Sciatic nerve (tissue), 2 donors: ENCODE measurements at regions not wholly inside any gene's neighbourhood (a gene's known extent, or its start where the extent isn't known, plus 50 kb on each side); places are given as distances from the start of the nearest gene placed in this dataset.

Experiments used
- ATAC-seq: fragments of 200-7000 bp; cut with Tn5 transposase; one replicate; pipeline ENCODE4 v1.9.1; 2020; ENCODE audit warnings: mild to moderate bottlenecking, moderate library complexity
- DNase-seq: peaks from one replicate; pipeline ENCODE4 v3.0.0-alpha.2; 2020; ENCODE audit warnings: low spot score
- intact Hi-C: fragments of 100-400 bp; cut with DNase I; formaldehyde crosslinking; loops from one replicate; pipeline ENCODE4 v1.14.2; 2022
- donor health status: DM: no; HTN: no; CAD: no.
- donor health status: DM: no; HTN: no; CAD: no.

DNA sequence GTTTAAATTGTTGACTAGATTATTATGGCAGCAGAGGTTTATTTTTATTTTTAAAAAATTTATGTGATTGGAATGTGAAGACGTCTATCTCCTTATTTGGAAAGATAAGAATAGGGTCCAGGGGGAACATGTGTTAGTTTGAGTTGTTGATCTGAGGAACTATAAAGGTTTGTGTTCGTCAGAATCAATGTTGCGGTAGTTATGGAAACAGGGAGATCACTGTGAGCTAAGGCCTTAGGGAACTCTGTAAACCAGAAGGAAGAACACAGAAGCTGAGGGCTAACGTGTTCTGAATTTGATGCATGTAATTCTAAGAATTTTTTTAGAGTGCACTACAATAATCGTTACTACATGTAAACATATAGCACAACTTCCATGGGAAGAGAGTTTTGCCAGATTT lies 168.5 kb upstream of the ZSWIM2 start:
- intact Hi-C loops = no loop called here
- peak; percentile 76 for ATAC-seq

GRCh38 chr2:187013058-187013457 lies 164.1 kb upstream of the ZSWIM2 start:
- no peak for DNase-seq
- no peak for ATAC-seq
- intact Hi-C loops = no loop called here

More for the DNA sequence above, 168.5 kb upstream of the ZSWIM2 start:
- no peak for DNase-seq

GRCh38 chr2:187011206-187011832 lies 162.3 kb upstream of the ZSWIM2 start:
- intact Hi-C loops = no loop called here
- ATAC-seq = no peak
- no peak for DNase-seq

DNA sequence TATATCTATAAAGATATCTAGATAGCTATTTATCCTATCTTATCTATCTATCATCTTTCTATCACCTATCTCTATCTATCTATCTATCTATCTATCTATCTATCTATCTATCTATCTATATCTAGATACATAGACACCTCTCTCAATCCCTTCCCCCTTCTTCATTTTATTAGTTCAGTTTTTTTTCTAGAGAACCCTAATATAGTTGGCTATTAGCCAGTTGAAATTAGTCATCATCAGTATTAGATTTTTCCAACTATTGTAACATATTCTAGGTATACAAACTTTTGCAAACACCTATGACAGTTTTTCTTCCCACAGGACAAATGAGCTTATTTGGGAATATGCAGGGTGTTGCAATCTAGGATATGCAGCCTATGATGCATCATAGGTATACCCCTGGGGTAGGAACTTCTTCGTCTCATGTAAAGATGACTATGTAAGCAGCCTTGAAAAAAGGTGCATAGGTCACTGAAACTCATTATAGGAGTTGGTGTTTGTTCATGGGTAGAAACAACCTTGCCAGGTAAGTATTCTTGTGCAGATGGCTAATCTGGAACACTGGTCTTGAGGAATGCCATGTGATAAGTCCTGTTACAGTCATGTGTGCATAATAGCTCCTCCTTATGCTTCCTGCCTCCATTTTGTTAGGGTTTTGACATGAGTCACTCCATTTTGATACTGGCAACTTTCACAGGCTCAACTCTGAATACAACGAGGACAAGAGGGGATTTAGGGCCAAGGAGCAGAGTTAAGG lies 160.7 kb upstream of the ZSWIM2 start:
- intact Hi-C loops = loop anchor here (1.0 kb wide), 1 partner anchor 32 kb away; no protein-coding TSS in a partner anchor
- no peak for ATAC-seq
- DNase-seq = no peak

GRCh38 chr2:187008111-187008510 lies 159.1 kb upstream of the ZSWIM2 start:
- peak; percentile 64 for ATAC-seq
- DNase-seq = no peak
- intact Hi-C loops = no loop called here

DNA sequence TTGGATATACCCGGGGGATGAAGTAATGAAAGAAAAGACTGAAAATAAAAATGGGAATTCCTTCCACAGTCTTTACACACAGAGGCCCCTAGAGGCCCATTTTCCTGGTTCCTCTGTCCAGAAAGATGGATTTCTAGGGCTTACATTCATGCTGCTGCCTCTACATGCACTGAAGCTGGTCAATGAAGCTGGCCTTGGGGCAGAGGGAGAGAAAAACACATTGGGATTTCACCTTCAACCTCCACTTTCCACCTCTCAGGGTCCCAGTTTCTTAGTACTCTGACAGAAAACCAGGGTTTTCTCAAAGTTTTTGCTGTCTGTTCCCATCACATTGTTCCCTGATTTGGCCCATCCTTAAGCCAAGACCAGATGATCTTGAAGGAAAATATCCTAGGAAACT lies 154.6 kb upstream of the ZSWIM2 start:
- DNase-seq = no peak
- ATAC-seq = no peak
- intact Hi-C loops = no loop called here

DNA sequence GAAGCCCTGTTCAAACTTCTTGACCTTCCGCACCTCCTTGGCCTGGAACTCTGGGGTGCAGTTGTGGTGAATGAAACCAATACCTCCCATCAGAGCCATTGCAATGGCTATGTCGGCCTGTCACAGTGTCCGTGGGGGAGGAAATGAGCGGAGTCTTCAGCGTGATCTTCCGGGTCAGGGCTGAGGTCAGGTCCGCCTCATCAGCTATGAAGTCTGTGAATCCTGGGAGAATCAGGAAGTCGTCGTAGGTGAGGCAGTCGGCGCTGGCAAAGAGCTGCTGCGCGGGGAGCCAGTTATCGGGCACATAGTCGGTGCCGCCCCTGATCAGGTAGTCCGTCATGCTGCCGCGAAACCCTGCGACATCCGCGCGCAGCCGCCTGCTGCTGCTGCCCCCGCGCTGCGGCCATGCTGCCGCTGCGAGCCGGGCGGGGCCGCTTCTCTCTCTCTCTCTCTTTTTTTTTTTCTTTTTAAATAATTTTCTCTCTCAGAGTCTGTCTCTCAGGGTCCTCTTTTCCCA lies 154.1 kb upstream of the ZSWIM2 start:
- ATAC-seq (peak; percentile 45), DNase-seq (no peak)

GRCh38 chr2:187002242-187002641 lies 153.3 kb upstream of the ZSWIM2 start:
- ATAC-seq = no peak
- no peak for DNase-seq
- intact Hi-C loops = no loop called here

More for the DNA sequence above, 154.1 kb upstream of the ZSWIM2 start:
- intact Hi-C loops = no loop called here

DNA sequence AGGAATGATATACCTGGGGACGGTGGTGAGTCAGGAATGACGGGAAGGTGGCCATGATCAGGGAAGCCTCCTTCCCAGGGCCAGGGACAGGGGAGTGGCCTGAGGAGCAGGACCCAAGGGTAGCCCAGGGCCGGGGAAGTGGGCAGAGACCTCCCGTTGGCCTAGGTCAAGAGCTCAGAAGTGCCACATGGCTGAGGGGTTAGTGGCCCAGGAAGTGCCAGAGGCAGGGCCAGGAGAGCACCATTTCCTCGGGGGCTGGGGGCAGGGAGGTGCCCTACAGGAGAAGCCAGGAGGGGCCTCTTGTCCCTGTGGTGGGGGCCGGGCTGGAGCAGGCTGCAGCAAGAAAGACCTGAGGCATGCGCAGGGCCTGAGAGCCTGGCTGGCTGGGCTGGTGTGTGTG lies 152.3 kb upstream of the ZSWIM2 start:
- ATAC-seq = no peak
- intact Hi-C loops = no loop called here
- DNase-seq = no peak

DNA sequence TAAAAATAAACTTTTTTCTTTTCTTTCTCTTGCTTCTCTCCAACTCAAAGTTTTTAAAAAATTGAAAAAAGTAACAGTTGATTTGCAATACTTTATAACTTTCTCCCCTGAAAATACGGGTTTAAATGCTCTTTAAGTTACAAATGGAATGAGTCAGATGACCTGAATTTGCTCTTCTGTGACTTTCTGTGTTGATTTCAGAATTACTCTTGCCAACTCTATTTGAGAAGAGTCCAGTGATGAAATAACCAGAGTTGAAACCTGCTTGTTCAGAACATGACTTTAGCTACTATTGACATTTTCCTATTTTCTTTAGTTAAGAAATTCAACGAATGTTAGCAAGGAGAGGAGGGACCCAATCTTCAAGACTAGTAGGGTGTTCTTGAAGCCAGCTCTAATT lies 146.1 kb upstream of the ZSWIM2 start:
- DNase-seq = no peak
- ATAC-seq = peak; percentile 69
- intact Hi-C loops = no loop called here

DNA sequence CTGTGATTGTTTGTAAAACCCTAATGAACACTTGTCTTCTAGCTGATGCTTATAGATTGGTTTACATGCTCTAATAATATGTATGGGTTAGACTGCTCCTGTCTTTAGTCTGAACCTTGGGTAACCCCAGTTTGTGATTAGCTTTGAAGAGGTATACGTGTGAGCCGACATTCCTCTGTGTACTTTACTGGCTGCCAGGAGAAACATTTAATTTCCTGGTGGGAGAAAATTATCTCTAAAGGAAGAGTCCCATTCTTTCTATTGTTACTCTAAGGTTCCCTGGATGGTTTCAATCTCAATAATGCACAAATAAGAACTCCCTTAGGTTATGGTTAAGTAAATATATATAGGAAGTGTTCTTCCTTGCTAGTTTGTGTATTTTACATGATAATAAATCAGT lies 143.6 kb upstream of the ZSWIM2 start:
- DNase-seq (no peak), ATAC-seq (no peak)
- intact Hi-C loops = no loop called here

DNA sequence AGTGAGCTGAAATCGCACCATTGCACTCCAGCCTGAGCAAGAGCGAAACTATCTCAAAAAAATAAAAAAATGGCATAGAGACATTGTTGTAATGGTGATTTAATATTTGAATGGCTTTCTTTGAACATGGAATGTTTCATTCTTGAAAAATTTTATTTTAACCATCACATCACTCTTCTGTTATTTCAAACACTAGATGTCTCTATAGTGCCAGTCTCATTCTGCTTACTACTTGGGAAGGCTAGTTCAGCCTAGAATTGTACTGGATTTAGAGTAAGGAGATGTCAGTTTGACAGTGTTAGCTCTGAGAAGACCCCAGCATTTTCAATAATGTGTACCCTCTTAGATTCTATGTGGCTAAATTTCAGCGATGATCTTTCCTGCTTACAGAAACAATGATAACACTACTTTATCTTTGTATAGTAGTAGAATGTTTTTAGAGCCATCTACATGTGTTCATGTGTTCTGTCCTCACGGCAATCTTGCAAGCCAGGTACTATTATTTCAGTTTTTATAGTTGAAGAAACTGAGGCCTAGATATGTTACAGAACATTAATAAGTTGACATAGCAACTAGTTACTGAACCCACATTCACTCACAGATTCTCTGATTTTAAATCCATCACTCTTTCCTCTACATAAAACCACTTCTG lies 142.9 kb upstream of the ZSWIM2 start:
- peak; percentile 76 for ATAC-seq

DNA sequence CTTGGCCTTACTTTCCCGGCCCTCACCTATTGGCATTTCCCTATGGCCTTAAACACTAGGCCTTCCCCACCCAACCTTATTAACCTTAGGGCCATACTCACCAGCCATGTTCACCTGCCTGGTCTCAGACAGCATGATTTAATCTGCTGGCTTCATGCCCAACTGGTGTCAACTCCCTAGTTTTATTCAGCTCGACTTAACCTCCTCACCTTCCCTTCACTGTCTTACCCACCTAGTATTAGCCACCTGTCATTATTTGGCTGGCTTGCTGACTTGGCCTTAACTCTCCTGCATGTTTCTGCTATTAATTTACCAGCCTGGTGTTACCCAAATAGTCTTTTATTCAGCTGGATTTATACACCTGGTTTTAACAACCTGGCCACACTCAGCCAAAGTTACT lies 136.0 kb upstream of the ZSWIM2 start:
- intact Hi-C loops = no loop called here
- no peak for DNase-seq
- ATAC-seq = no peak

More for the DNA sequence above, 142.9 kb upstream of the ZSWIM2 start:
- intact Hi-C loops = no loop called here
- DNase-seq = no peak

DNA sequence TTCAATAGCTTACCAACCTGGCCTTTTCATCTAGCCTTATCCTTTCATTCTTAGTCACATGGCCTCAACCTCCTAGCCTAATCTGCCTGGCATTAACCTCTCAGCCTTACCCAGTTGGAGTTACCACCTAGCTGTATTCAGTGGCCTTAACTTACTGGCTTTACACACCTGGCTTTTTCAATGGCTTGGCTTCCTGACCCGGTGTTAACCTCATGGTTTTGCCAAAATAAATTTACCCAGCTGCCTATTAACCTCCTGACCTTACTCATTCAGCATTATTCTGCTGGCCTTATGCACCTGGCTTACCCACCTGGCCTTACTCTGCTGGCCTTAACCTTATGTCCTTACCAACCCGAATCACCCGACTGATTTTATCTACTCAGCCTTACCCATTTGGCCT lies 135.5 kb upstream of the ZSWIM2 start:
- intact Hi-C loops = no loop called here
- no peak for ATAC-seq
- DNase-seq = no peak

- DNase-seq (no peak), ATAC-seq (no peak)
- intact Hi-C loops = no loop called here
Measured at GRCh38 chr2:186980787-186981550, 132.0 kb upstream of the ZSWIM2 start.

GRCh38 chr2:186980117-186980442 lies 131.1 kb upstream of the ZSWIM2 start:
- intact Hi-C loops = no loop called here
- DNase-seq (no peak), ATAC-seq (no peak)

GRCh38 chr2:186979439-186980116 lies 130.6 kb upstream of the ZSWIM2 start:
- DNase-seq (no peak), ATAC-seq (no peak)
- intact Hi-C loops = no loop called here

GRCh38 chr2:186977433-186978045 lies 128.6 kb upstream of the ZSWIM2 start:
- peak; percentile 30 for ATAC-seq
- intact Hi-C loops = loop anchor here (1.0 kb wide), 1 partner anchor 33 kb away; no protein-coding TSS in a partner anchor
- DNase-seq = no peak
